B cell (primary cell): ENCODE measurements at regions not wholly inside any gene's neighbourhood (a gene's known extent, or its start where the extent isn't known, plus 50 kb on each side); places are given as distances from the start of the nearest gene placed in this dataset.

Source experiments
- CTCF ChIP-seq: fragments of 200-600 bp; IDR thresholded peaks from one replicate; pipeline ENCODE4 v1.8.0; 2022; ENCODE audit warnings: antibody characterized with exemption, mild to moderate bottlenecking
- EZH2 ChIP-seq: IDR thresholded peaks from 2 replicates; pipeline ENCODE4 v1.6.1; 2012; ENCODE audit warnings: borderline replicate concordance, low read depth, mild to moderate bottlenecking, moderate library complexity, low read length; ENCODE audit not compliant: insufficient read depth, poor library complexity, severe bottlenecking

- TF ChIP-seq CTCF (no peak), EZH2 (no peak)
Observed at GRCh38 chr16:64165368-64165767, 956.5 kb downstream of the CDH11 start.
